SK-N-SH treated with all-trans-retinoic acid at 6 μM for 48 hours (cell line): ENCODE measurements at regions not wholly inside any gene's neighbourhood (a gene's known extent, or its start where the extent isn't known, plus 50 kb on each side); places are given as distances from the start of the nearest gene placed in this dataset.

Experiments
- ATAC-seq: fragments of 200-7000 bp; cut with Tn5 transposase; 3 replicates; pipeline ENCODE4 v1.9.1; 2020; ENCODE audit warnings: mild to moderate bottlenecking, moderate library complexity
- ARNTL ChIP-seq: fragments of 450-650 bp; formaldehyde crosslinking; IDR thresholded peaks from 2 replicates; pipeline ENCODE4 v1.5.0; 2020; ENCODE audit warnings: low read depth, mild to moderate bottlenecking, moderate library complexity, borderline replicate concordance
- BACH2 ChIP-seq: fragments of 250-450 bp; sonication (Bioruptor Pico); IDR thresholded peaks from 2 replicates; pipeline ENCODE4 v1.9.0; 2021; ENCODE audit warnings: mild to moderate bottlenecking, borderline replicate concordance
- CREB5 ChIP-seq: fragments of 250-450 bp; sonication (Bioruptor Pico); IDR thresholded peaks from 2 replicates; pipeline ENCODE4 v1.5.1; 2020; ENCODE audit warnings: low read depth, mild to moderate bottlenecking, moderate library complexity
- CSDC2 ChIP-seq: fragments of 250-450 bp; sonication (Bioruptor Pico); IDR thresholded peaks from 2 replicates; pipeline ENCODE4 v1.5.0; 2020; ENCODE audit warnings: mild to moderate bottlenecking, moderate library complexity
- CSRNP3 ChIP-seq: fragments of 250-450 bp; sonication (Bioruptor Pico); IDR thresholded peaks from 2 replicates; pipeline ENCODE4 v1.5.1; 2021; ENCODE audit warnings: mild to moderate bottlenecking, moderate library complexity
- ESRRG ChIP-seq: fragments of 250-450 bp; sonication (Bioruptor Pico); IDR thresholded peaks from 2 replicates; pipeline ENCODE4 v1.6.1; 2021; ENCODE audit warnings: mild to moderate bottlenecking
- GLIS3 ChIP-seq: fragments of 250-450 bp; sonication (Bioruptor Pico); IDR thresholded peaks from 2 replicates; pipeline ENCODE4 v1.5.0; 2020; ENCODE audit warnings: mild to moderate bottlenecking, moderate library complexity
- OSR1 ChIP-seq: fragments of 250-450 bp; sonication (Bioruptor Pico); IDR thresholded peaks from 2 replicates; pipeline ENCODE4 v1.8.0; 2022; ENCODE audit warnings: moderate library complexity, mild to moderate bottlenecking, inconsistent platforms
- PATZ1 ChIP-seq: fragments of 250-450 bp; sonication (Bioruptor Pico); IDR thresholded peaks from 2 replicates; pipeline ENCODE4 v1.8.0; 2020; ENCODE audit warnings: mild to moderate bottlenecking, moderate library complexity, borderline replicate concordance
- POU6F1 ChIP-seq: fragments of 250-450 bp; sonication (Bioruptor Pico); IDR thresholded peaks from 2 replicates; pipeline ENCODE4 v1.8.0; 2021; ENCODE audit warnings: low read depth, mild to moderate bottlenecking, moderate library complexity, borderline replicate concordance
- PPARA ChIP-seq: fragments of 250-450 bp; sonication (Bioruptor Pico); IDR thresholded peaks from 2 replicates; pipeline ENCODE4 v1.5.0; 2020; ENCODE audit warnings: mild to moderate bottlenecking, borderline replicate concordance
- RARB ChIP-seq: fragments of 250-450 bp; sonication (Bioruptor Pico); IDR thresholded peaks from 2 replicates; pipeline ENCODE4 v1.8.0; 2021; ENCODE audit warnings: mild to moderate bottlenecking, moderate library complexity
- SNAI2 ChIP-seq: fragments of 250-450 bp; sonication (Bioruptor Pico); IDR thresholded peaks from 2 replicates; pipeline ENCODE4 v1.5.0; 2020; ENCODE audit warnings: mild to moderate bottlenecking, moderate library complexity
- TOX ChIP-seq: fragments of 250-450 bp; sonication (Bioruptor Pico); IDR thresholded peaks from 2 replicates; pipeline ENCODE4 v1.8.0; 2021; ENCODE audit warnings: mild to moderate bottlenecking, moderate library complexity, borderline replicate concordance
- TSHZ2 ChIP-seq: fragments of 250-450 bp; sonication (Bioruptor Pico); IDR thresholded peaks from 2 replicates; pipeline ENCODE4 v1.5.0; 2020; ENCODE audit warnings: mild to moderate bottlenecking, moderate library complexity
- ZC3H10 ChIP-seq: fragments of 250-450 bp; sonication (Bioruptor Pico); IDR thresholded peaks from 2 replicates; pipeline ENCODE4 v1.5.1; 2021; ENCODE audit warnings: mild to moderate bottlenecking, moderate library complexity
- ZFP3 ChIP-seq: fragments of 250-450 bp; sonication (Bioruptor Pico); IDR thresholded peaks from 2 replicates; pipeline ENCODE4 v1.5.0; 2020; ENCODE audit warnings: mild to moderate bottlenecking, moderate library complexity
- ZNF565 ChIP-seq: fragments of 450-650 bp; formaldehyde crosslinking; conservative IDR thresholded peaks from 2 replicates; pipeline ENCODE4 v1.5.0; 2020; ENCODE audit warnings: low read depth, mild to moderate bottlenecking, moderate library complexity
- ZNF70 ChIP-seq: fragments of 450-650 bp; formaldehyde crosslinking; IDR thresholded peaks from 2 replicates; pipeline ENCODE4 v1.5.0; 2020; ENCODE audit warnings: mild to moderate bottlenecking, moderate library complexity

- no peak for TF ChIP-seq CSRNP3 (CRISPR knock-in tag)
Measured at GRCh38 chr12:11477110-11477509, 81.7 kb upstream of the PRB2 start (continued).

- ATAC-seq: no peak
- TF ChIP-seq PPARA (CRISPR knock-in tag) (no peak), PATZ1 (no peak), CSDC2 (CRISPR knock-in tag) (no peak), BACH2 (CRISPR knock-in tag) (no peak), ZC3H10 (CRISPR knock-in tag) (no peak), GLIS3 (CRISPR knock-in tag) (no peak)
Measured at GRCh38 chr12:11482955-11483354, 87.6 kb upstream of the PRB2 start.

- TF ChIP-seq ZNF70 (peak; percentile 66), CREB5 (CRISPR knock-in tag) (no peak)
- peak; percentile 96 for ATAC-seq
Measured at GRCh38 chr12:11486623-11487444, 91.5 kb upstream of the PRB2 start.

- no peak for TF ChIP-seq ESRRG (CRISPR knock-in tag)
- no peak for ATAC-seq
Measured at GRCh38 chr12:11496157-11496851, 100.9 kb upstream of the PRB2 start.

GRCh38 chr12:11497438-11497837, 102.1 kb upstream of the PRB2 start:
- ATAC-seq: no peak
- TF ChIP-seq ZFP3 (CRISPR knock-in tag): no peak
- no peak for TF ChIP-seq ZC3H10 (CRISPR knock-in tag)
- no peak for TF ChIP-seq ESRRG (CRISPR knock-in tag)
- TF ChIP-seq PPARA (CRISPR knock-in tag): no peak
- TF ChIP-seq ARNTL (CRISPR knock-in tag): no peak
- TF ChIP-seq PATZ1: no peak
- no peak for TF ChIP-seq GLIS3 (CRISPR knock-in tag)
- TF ChIP-seq RARB: no peak
- TF ChIP-seq ZNF70: no peak
- TF ChIP-seq CSRNP3 (CRISPR knock-in tag): no peak
- TF ChIP-seq TOX (CRISPR knock-in tag): no peak
- TF ChIP-seq OSR1 (CRISPR knock-in tag): no peak
- no peak for TF ChIP-seq SNAI2 (CRISPR knock-in tag)
- no peak for TF ChIP-seq TSHZ2 (CRISPR knock-in tag)
- TF ChIP-seq POU6F1 (CRISPR knock-in tag): no peak
- TF ChIP-seq BACH2 (CRISPR knock-in tag): no peak
- no peak for TF ChIP-seq ZNF565 (CRISPR knock-in tag)
- TF ChIP-seq, all 23 proteins: peak for 0
